ENCODE measurements at regions not wholly inside any gene's neighbourhood (a gene's known extent, or its start where the extent isn't known, plus 50 kb on each side); places are given as distances from the start of the nearest gene placed in this dataset.

GRCh38 chr17:77555741-77556291 is 402.7 kb upstream of the TNRC6C start:
- no peak overlapping the region for H3K4ac ChIP-seq (replicated peaks; ENCODE audit: insufficient read length, low read depth, low read length)
- H3K23ac ChIP-seq (ENCODE audit: insufficient read length), result no peak overlapping the region
- H3K27ac ChIP-seq (ENCODE audit: low read depth, low read length), result no peak overlapping the region
- H3K27me3 ChIP-seq (replicated peaks in 1 of 4; ENCODE audit: control insufficient read depth in 3 of 4, extremely low read depth in 1 of 4, insufficient read depth in 3 of 4, low read length in 3 of 4), result peaks cover 0 to 4% (median 0%) of the 10 kb centered on the region in 4 experiments; a peak in 1 of 7 replicates
- H2BK5ac ChIP-seq (ENCODE audit: low read depth, low read length), result no peak overlapping the region
- POLR2A ChIA-PET (ENCODE audit: partially characterized antibody), result no interaction called here
- H3K36me3 ChIP-seq (ENCODE audit: control insufficient read depth in 2 of 4, insufficient read depth in 4 of 4, low read length in 3 of 4), result no peaks in the 10 kb centered on the region
- no peak overlapping the region for H3K56ac ChIP-seq (replicated peaks; ENCODE audit: insufficient read length, low read depth, low read length)
- H2AFZ ChIP-seq (ENCODE audit: low read length), result no peak overlapping the region
- no peak overlapping the region for H4K91ac ChIP-seq (replicated peaks; ENCODE audit: insufficient read length, low read length)
- TF ChIP-seq SIN3A (conservative IDR thresholded peaks at IDR 0.05 in 1 of 2, IDR thresholded peaks at IDR 0.05 in 1 of 2; ENCODE audit: low read depth in 1 of 2, low read length in 2 of 2) (no peak), POLR2AphosphoS5 (IDR thresholded peaks at IDR 0.05; ENCODE audit: low read depth, low read length) (no peak)
- DNase-seq (ENCODE audit: low read depth in 1 of 2, low spot score in 2 of 2), result no peak
- no peak overlapping the region for H2AK5ac ChIP-seq (ENCODE audit: low read depth, low read length)
- H3K4me3 ChIP-seq (ENCODE audit: extremely low read depth in 1 of 4, insufficient read depth in 2 of 4, low read depth in 3 of 4, low read length in 4 of 4), result no peak overlapping the region
- no peak overlapping the region for H2BK15ac ChIP-seq (ENCODE audit: low read length)
- 92% methylated on average over 10 of the region's 11 CpGs; no CpG with 5 or more reads in 1 of the 2 experiments for WGBS, 2 experiments (ENCODE audit: extremely low coverage in 1 of 2, insufficient coverage in 1 of 2, insufficient read length in 1 of 2, insufficient replicate concordance in 2 of 2, low coverage in 1 of 2, low lambda C conversion rate in 2 of 2, missing lambda C conversion rate in 1 of 2)
- H3K4me2 ChIP-seq (ENCODE audit: insufficient read depth in 1 of 2, low read depth in 2 of 2, low read length in 2 of 2), result no peak overlapping the region
- H3K23me2 ChIP-seq (ENCODE audit: low read depth, low read length), result no peaks in the 10 kb centered on the region; the same call in 1 of the 2 replicates
- no peak overlapping the region for H2BK120ac ChIP-seq (replicated peaks; ENCODE audit: low read depth, low read length)
- H3K9me3 ChIP-seq (ENCODE audit: insufficient read depth in 2 of 2, low read depth in 1 of 2, low read length in 1 of 2), result no peaks in the 10 kb centered on the region
- H3K4me1 ChIP-seq (replicated peaks in 1 of 4; ENCODE audit: control insufficient read depth in 3 of 4, insufficient read depth in 4 of 4, low read length in 3 of 4), result 0 out of 7 replicates have a peak, but pooled peaks cover 0 to 5% (median 0%) of the 10 kb centered on the region in 4 experiments
- H3K18ac ChIP-seq (ENCODE audit: extremely low read depth, low read length), result no peak overlapping the region
- H2BK20ac ChIP-seq (ENCODE audit: low read length), result no peak overlapping the region
- CTCF ChIA-PET (ENCODE audit: partially characterized antibody), result interaction anchor here (0.7 to 1.7 kb wide), 8 partner anchors 9 to 465 kb away, joined by 3 to 8 read pairs (median 4); no protein-coding TSS in a partner anchor
- no peaks in the 10 kb centered on the region for H3K79me2 ChIP-seq (ENCODE audit: control insufficient read depth in 1 of 2, insufficient read depth in 2 of 2, low read length in 2 of 2)
- no peak overlapping the region; the same call in 1 of the 2 replicates for H4K8ac ChIP-seq (ENCODE audit: extremely low read depth, insufficient read depth, low read length)
- no peak overlapping the region for H4K5ac ChIP-seq (ENCODE audit: insufficient read length, low read depth, low read length)
- no peaks in the 10 kb centered on the region for H3K79me1 ChIP-seq (ENCODE audit: low read depth, low read length)
- no peaks in the 10 kb centered on the region for H4K20me1 ChIP-seq (replicated peaks in 1 of 2; ENCODE audit: control insufficient read depth in 1 of 2, insufficient read depth in 2 of 2, low read length in 2 of 2)
- H3K14ac ChIP-seq (ENCODE audit: insufficient read length), result no peak overlapping the region
- H3K9ac ChIP-seq (replicated peaks in 1 of 4; ENCODE audit: extremely low read depth in 1 of 4, low read depth in 3 of 4, low read length in 3 of 4), result no peak overlapping the region
- no peak for FAIRE-seq
- H2BK12ac ChIP-seq (ENCODE audit: low read depth, low read length), result no peak overlapping the region
